ENCODE measurements at regions not wholly inside any gene's neighbourhood (a gene's known extent, or its start where the extent isn't known, plus 50 kb on each side); places are given as distances from the start of the nearest gene placed in this dataset.

GRCh38 chr6:169906004-169906687 lies 154.7 kb downstream of the ERMARD start:
- no peak for DNase-seq

GRCh38 chr6:169905041-169905807 lies 153.8 kb downstream of the ERMARD start:
- no peak for DNase-seq

GRCh38 chr6:169904051-169904922 lies 152.9 kb downstream of the ERMARD start:
- DNase-seq = no peak

- no peak for DNase-seq
These were observed 151.7 kb downstream of the ERMARD start for GRCh38 chr6:169903122-169903521.

- no peak for DNase-seq
These were observed 151.2 kb downstream of the ERMARD start for GRCh38 chr6:169902604-169903003.

- no peak for DNase-seq
These were observed 150.6 kb downstream of the ERMARD start for GRCh38 chr6:169902070-169902469.

- no peak for DNase-seq
These were observed 148.2 kb downstream of the ERMARD start for GRCh38 chr6:169899481-169900145.

- no peak for DNase-seq
These were observed 147.5 kb downstream of the ERMARD start for GRCh38 chr6:169898788-169899480.

GRCh38 chr6:169897601-169898358 lies 146.4 kb downstream of the ERMARD start:
- no peak for DNase-seq

GRCh38 chr6:169896826-169897456 lies 145.5 kb downstream of the ERMARD start:
- no peak for DNase-seq

- DNase-seq = no peak
These were observed 144.7 kb downstream of the ERMARD start for GRCh38 chr6:169895926-169896761.

- no peak for DNase-seq
These were observed 143.8 kb downstream of the ERMARD start for GRCh38 chr6:169895000-169895759.

GRCh38 chr6:169894377-169894960 lies 143.0 kb downstream of the ERMARD start:
- DNase-seq = no peak

GRCh38 chr6:169893624-169894023 lies 142.2 kb downstream of the ERMARD start:
- DNase-seq = no peak

- no peak for DNase-seq
These were observed 140.4 kb downstream of the ERMARD start for GRCh38 chr6:169891846-169892245.

- no peak for DNase-seq
These were observed 140.0 kb downstream of the ERMARD start for GRCh38 chr6:169891421-169891820.

- no peak for DNase-seq
These were observed 139.5 kb downstream of the ERMARD start for GRCh38 chr6:169890901-169891300.

GRCh38 chr6:169890049-169890448 lies 138.6 kb downstream of the ERMARD start:
- DNase-seq = no peak
